ENCODE measurements at regions not wholly inside any gene's neighbourhood (a gene's known extent, or its start where the extent isn't known, plus 50 kb on each side); places are given as distances from the start of the nearest gene placed in this dataset.
"Not testable (repeated sequence)": the region's sequence is repeated elsewhere in the genome, so short reads cannot be mapped to it uniquely, and the experiment has no call there.

- DNase-seq: no peak
These were observed 248.7 kb upstream of the IRF2BP2 start for GRCh38 chr1:234858722-234859121.

GRCh38 chr1:234856845-234857245 lies 246.9 kb upstream of the IRF2BP2 start:
- DNase-seq: no peak

- no peak for DNase-seq
These were observed 245.9 kb upstream of the IRF2BP2 start for GRCh38 chr1:234855851-234856250.

- DNase-seq: no peak
These were observed 244.7 kb upstream of the IRF2BP2 start for GRCh38 chr1:234854645-234855039.

GRCh38 chr1:234853906-234854644 lies 244.1 kb upstream of the IRF2BP2 start:
- DNase-seq: no peak

- DNase-seq: no peak
These were observed 242.7 kb upstream of the IRF2BP2 start for GRCh38 chr1:234852659-234853058.

GRCh38 chr1:234851450-234852438 lies 241.8 kb upstream of the IRF2BP2 start:
- no peak for DNase-seq

GRCh38 chr1:234849832-234850231 lies 239.9 kb upstream of the IRF2BP2 start:
- DNase-seq: no peak

GRCh38 chr1:234848972-234849649 lies 239.1 kb upstream of the IRF2BP2 start:
- no peak for DNase-seq

GRCh38 chr1:234846813-234847212 lies 236.8 kb upstream of the IRF2BP2 start:
- DNase-seq: not testable (repeated sequence)

- DNase-seq: no peak
These were observed 235.9 kb upstream of the IRF2BP2 start for GRCh38 chr1:234845836-234846235.

GRCh38 chr1:234845097-234845660 lies 235.2 kb upstream of the IRF2BP2 start:
- no peak for DNase-seq

GRCh38 chr1:234844479-234845031 lies 234.6 kb upstream of the IRF2BP2 start:
- no peak for DNase-seq

GRCh38 chr1:234843946-234844345 lies 234.0 kb upstream of the IRF2BP2 start:
- DNase-seq: no peak

GRCh38 chr1:234842726-234843641 lies 233.0 kb upstream of the IRF2BP2 start:
- DNase-seq: no peak

GRCh38 chr1:234841710-234842231 lies 231.8 kb upstream of the IRF2BP2 start:
- no peak for DNase-seq

- no peak for DNase-seq
These were observed 231.3 kb upstream of the IRF2BP2 start for GRCh38 chr1:234841281-234841680.

- DNase-seq: no peak
These were observed 230.9 kb upstream of the IRF2BP2 start for GRCh38 chr1:234840843-234841242.

GRCh38 chr1:234840253-234840652 lies 230.3 kb upstream of the IRF2BP2 start:
- no peak for DNase-seq

GRCh38 chr1:234839663-234840062 lies 229.7 kb upstream of the IRF2BP2 start:
- DNase-seq: no peak

GRCh38 chr1:234838820-234839219 lies 228.8 kb upstream of the IRF2BP2 start:
- no peak for DNase-seq

Measured in SHP77 treated with DMSO at 0.1 percent for 48 hours (cell line).